ENCODE measurements at regions not wholly inside any gene's neighbourhood (a gene's known extent, or its start where the extent isn't known, plus 50 kb on each side); places are given as distances from the start of the nearest gene placed in this dataset.
"Not testable (repeated sequence)": the region's sequence is repeated elsewhere in the genome, so short reads cannot be mapped to it uniquely, and the experiment has no call there.

- DNase-seq = no peak
These were observed 160.4 kb upstream of the MAFB start for GRCh38 chr20:40849456-40849855.

- DNase-seq = no peak
These were observed 162.0 kb upstream of the MAFB start for GRCh38 chr20:40851051-40851450.

GRCh38 chr20:40855269-40855668, 166.2 kb upstream of the MAFB start:
- DNase-seq = no peak

GRCh38 chr20:40856653-40857052, 167.6 kb upstream of the MAFB start:
- DNase-seq = no peak

- DNase-seq = no peak
These were observed 168.1 kb upstream of the TOP1 start for GRCh38 chr20:40860487-40860902.

GRCh38 chr20:40861427-40862008, 167.1 kb upstream of the TOP1 start:
- DNase-seq = no peak

GRCh38 chr20:40863355-40863919, 165.2 kb upstream of the TOP1 start:
- no peak for DNase-seq

- no peak for DNase-seq
These were observed 164.2 kb upstream of the TOP1 start for GRCh38 chr20:40864470-40864869.

GRCh38 chr20:40865095-40865494, 163.5 kb upstream of the TOP1 start:
- DNase-seq = no peak

- DNase-seq = no peak
These were observed 162.6 kb upstream of the TOP1 start for GRCh38 chr20:40866056-40866455.

- DNase-seq = peak in 27 of 56 donors; percentile 1 to 71 (median 8)
These were observed 159.9 kb upstream of the TOP1 start for GRCh38 chr20:40868551-40869217.

- DNase-seq = peak in 2 of 56 donors; percentile 2
These were observed 159.1 kb upstream of the TOP1 start for GRCh38 chr20:40869218-40870147.

GRCh38 chr20:40875116-40876085, 153.2 kb upstream of the TOP1 start:
- no peak for DNase-seq

GRCh38 chr20:40878099-40878498, 150.5 kb upstream of the TOP1 start:
- not testable (repeated sequence) for DNase-seq

- DNase-seq = no peak
These were observed 148.4 kb upstream of the TOP1 start for GRCh38 chr20:40880063-40880728.

- no peak for DNase-seq
These were observed 147.9 kb upstream of the TOP1 start for GRCh38 chr20:40880729-40881109.

- DNase-seq = no peak
These were observed 146.5 kb upstream of the TOP1 start for GRCh38 chr20:40882152-40882551.

- no peak for DNase-seq
These were observed 145.5 kb upstream of the TOP1 start for GRCh38 chr20:40883097-40883496.

- DNase-seq = no peak
These were observed 141.5 kb upstream of the TOP1 start for GRCh38 chr20:40887105-40887504.

GRCh38 chr20:40889266-40889665, 139.4 kb upstream of the TOP1 start:
- DNase-seq = peak in 3 of 56 donors; percentile 7 to 32 (median 20)
